NCI-H1694 treated with DMSO at 0.1 percent for 48 hours (cell line): ENCODE measurements at regions not wholly inside any gene's neighbourhood (a gene's known extent, or its start where the extent isn't known, plus 50 kb on each side); places are given as distances from the start of the nearest gene placed in this dataset.

Source experiments
- DNase-seq: peaks from one replicate; lab custom pipeline; 2025; lab: John Stamatoyannopoulos, UW

DNA sequence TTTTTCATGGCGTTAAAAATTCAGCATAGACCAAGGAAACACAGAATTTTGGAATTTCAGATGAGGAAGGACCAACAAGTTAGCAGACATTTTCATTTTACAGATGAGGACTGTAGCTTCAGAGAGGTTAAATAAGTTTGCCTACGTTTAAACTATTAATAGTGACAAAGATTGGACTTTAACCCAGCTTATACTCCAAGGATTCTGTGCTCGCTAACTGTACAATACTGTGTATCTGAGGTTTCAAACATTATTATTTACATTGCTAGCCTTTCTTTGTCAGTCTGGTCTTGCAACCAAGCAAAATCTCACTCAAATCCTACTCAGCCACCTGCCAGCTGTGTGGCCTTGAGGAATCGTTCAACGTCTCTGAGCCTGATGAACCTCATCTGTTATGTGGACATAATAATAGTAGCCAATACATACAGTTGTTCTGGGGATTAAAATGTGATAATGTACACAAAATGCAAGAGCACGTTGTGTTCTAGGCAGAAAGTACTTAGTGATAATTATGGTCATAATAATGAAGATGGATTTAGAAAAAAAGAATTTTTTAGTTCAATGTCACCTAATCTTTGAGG lies 462.4 kb upstream of the TRIB2 start:
- DNase-seq, result no peak

DNA sequence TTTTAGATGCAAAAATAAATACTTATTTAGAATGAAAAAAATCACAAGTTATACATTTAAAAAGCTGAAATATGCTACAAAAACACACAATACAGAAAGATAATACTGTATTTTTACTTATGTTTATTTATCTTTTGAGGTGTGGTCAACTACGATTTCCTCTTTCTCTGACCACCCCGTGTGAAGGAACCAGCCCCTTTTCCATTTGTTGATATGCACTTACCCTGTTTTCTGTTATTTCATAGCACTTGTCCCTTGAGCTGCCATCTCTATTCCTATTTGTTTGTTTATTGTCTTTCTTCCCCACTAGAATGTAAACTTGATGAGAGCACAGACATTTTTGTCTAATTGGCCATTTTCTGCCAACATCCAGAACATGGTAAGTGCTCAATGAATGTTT lies 460.5 kb upstream of the TRIB2 start:
- DNase-seq, result no peak

- DNase-seq, result no peak
These were observed 459.3 kb upstream of the TRIB2 start for GRCh38 chr2:12257476-12257875.

DNA sequence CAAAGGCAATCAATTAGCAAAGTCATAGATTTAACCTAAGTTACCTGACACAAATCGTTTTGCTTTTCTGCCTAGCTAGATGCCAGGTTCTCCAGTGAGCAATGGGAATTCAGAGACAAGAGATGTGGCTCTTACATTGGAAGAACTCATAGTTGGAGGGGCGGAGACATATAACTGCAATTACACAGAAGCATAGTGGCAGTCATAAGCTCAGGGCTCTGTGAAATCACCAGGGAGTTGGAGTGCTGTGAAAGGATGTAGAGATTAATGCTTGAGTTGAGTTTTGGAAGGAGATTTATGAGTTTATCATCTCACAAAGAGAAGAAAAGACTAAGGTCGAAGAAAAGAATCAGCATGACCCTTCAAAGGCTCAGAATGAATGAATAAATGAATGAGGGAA lies 457.2 kb upstream of the TRIB2 start:
- no peak for DNase-seq

- DNase-seq, result peak; percentile 88
These were observed 454.6 kb upstream of the TRIB2 start for GRCh38 chr2:12261986-12262680.

- peak; percentile 74 for DNase-seq
These were observed 453.9 kb upstream of the TRIB2 start for GRCh38 chr2:12262681-12263436.

DNA sequence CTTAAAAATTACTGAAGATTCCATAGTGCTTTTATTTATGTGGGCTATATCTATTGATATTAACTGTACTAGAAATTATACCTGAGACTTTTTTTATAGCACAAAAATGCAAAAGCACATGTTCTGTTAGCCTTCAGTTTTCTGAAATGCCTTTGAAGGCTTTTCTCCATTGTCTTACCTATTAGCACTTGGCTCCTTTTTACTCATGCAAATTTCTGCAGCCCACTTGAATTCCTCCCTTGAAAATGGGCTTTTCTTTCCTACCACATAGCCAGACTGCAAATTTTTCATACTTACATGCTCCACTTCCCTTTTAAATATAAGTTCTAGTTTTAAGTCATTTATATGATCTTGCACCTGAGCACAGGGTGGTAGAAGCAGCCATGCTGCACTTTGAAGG lies 453.0 kb upstream of the TRIB2 start:
- DNase-seq, result no peak

- DNase-seq, result no peak
These were observed 452.6 kb upstream of the TRIB2 start for GRCh38 chr2:12264146-12264545.

DNA sequence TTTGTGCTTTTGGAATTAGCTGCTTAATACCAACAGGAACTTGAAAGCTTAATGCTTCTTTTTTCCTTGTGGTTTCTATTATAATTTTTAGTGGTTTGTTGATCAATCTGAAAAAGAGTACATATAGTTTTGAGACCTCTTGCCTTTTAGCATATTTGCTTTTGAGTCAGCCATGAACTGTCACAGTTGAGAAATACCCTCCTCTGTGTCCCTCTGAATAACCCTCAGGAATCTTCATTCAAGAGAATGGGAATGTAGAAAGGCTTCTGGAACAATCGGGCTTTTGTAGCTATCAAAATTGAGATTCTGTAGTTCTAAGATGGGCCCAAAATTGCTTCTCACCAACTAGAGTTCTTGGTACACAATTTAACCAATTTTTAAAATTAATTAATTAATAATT lies 451.1 kb upstream of the TRIB2 start:
- no peak for DNase-seq

DNA sequence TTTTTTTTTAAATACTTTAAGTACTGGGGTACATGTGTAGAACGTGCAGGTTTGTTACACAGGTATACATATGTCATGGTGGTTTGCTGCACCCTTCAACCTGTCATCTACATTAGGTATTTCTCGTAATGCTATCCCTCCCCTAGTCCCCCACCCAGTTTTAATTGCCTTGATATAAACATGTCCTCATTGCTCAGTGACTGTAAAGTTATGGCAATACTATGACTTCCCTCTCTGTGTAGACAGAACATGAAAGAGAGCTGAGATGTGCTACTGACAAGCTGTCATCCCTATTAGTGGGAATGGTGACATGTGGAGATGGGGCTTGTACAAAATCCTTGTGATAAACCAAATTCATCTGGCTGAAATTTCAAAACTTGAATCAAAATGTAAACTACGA lies 449.7 kb upstream of the TRIB2 start:
- no peak for DNase-seq

GRCh38 chr2:12269041-12269972 lies 447.4 kb upstream of the TRIB2 start:
- DNase-seq, result no peak

- no peak for DNase-seq
These were observed 445.7 kb upstream of the TRIB2 start for GRCh38 chr2:12270876-12271588.

DNA sequence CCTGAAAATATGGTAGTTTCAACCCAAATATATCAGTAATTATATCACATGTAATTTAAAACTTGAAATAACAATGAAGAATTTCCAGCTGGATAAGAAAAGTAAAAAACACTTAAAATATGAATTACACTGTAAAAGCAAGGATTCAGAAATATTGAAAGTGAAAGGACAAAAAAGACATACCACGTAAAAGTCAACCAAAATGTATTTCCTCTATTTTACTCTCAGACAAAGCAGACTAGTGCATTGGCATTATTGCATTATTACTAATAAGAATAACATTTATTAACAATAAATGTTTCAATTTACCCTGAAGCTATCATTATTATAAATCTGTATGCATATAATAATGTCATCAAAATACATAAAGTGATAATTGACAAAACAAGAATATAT lies 445.1 kb upstream of the TRIB2 start:
- DNase-seq, result no peak

- no peak for DNase-seq
These were observed 443.6 kb upstream of the TRIB2 start for GRCh38 chr2:12273111-12273510.

GRCh38 chr2:12274591-12274990 lies 442.1 kb upstream of the TRIB2 start:
- DNase-seq, result no peak

DNA sequence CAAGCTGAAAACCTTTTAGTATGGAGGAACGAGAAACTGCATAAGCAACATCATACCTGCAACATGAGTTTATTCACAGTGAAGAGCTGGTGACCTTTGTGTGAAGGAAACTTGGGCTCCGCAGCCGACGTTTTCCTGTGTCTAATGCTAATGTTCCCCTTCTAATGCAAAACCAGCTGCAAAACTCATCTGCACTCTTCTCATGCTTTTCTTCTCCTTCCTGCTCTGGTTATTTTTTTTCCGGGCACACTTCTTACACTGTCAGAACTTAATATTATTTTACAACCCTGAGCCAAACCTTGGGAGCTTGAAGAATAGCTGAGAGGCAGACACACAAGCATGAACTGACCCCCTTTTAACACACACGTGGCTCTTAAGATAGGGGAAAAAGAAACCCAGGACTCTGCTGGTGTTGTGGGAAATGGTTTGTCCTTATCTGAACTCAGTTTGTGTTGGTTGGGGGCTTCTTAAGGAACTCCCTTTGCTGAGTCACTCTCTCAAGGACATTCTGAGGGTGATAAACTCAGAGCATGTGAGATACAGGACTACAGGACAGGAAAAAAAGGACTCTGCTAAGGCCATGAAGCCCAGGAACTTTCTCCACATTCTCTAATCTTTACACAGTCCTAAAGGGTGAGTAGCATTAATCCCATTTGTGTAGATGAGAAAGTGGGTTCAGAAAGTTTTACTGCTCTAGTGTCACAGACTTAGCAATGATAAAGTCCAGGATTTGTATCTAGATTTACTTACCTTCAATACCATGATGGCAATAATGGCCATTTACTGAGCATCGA lies 439.3 kb upstream of the TRIB2 start:
- no peak for DNase-seq

- no peak for DNase-seq
These were observed 438.5 kb upstream of the TRIB2 start for GRCh38 chr2:12278217-12278750.

- DNase-seq, result no peak
These were observed 433.7 kb upstream of the TRIB2 start for GRCh38 chr2:12282780-12283695.

GRCh38 chr2:12284037-12284436 lies 432.7 kb upstream of the TRIB2 start:
- no peak for DNase-seq
